Lower leg skin (tissue), 3 donors: ENCODE measurements at regions not wholly inside any gene's neighbourhood (a gene's known extent, or its start where the extent isn't known, plus 50 kb on each side); places are given as distances from the start of the nearest gene placed in this dataset.
"Not testable (repeated sequence)": the region's sequence is repeated elsewhere in the genome, so short reads cannot be mapped to it uniquely, and the experiment has no call there.

Source experiments
- POLR2A ChIP-seq, 2 donors: fragments of 450-650 bp; IDR thresholded peaks; one replicate each; pipeline ENCODE4 v1.6.1; 2016 to 2017; ENCODE audit warnings: antibody characterized with exemption in 2 of 2, mild to moderate bottlenecking in 1 of 2, moderate library complexity in 1 of 2
- TF ChIP-seq, protein P1 (sequence below), 3 donors: fragments of 450-650 bp; IDR thresholded peaks; one replicate each; pipeline ENCODE4 v1.5.1; 2016; ENCODE audit warnings: antibody characterized with exemption in 3 of 3, mild to moderate bottlenecking in 3 of 3, moderate library complexity in 2 of 3

DNA sequence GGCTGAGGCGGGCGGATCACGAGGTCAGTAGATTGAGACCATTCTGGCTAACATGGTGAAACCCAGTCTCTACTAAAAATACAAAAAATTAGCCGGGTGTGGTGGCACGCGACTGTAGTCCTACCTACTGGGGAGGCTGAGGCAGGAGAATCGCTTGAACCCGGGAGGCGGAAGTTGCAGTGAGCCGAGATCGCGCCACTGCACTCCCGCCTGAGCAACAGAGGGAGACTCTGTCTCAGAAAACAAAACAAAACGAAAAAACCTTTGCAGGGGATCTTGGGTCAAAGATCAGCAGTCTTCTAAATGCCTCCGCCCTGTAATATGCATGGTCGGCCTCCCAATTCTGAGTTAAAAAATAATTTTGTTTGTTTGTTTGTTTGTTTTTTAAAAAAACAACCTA, 340.9 kb upstream of the PRKCQ start:
- TF ChIP-seq, protein P1, sequence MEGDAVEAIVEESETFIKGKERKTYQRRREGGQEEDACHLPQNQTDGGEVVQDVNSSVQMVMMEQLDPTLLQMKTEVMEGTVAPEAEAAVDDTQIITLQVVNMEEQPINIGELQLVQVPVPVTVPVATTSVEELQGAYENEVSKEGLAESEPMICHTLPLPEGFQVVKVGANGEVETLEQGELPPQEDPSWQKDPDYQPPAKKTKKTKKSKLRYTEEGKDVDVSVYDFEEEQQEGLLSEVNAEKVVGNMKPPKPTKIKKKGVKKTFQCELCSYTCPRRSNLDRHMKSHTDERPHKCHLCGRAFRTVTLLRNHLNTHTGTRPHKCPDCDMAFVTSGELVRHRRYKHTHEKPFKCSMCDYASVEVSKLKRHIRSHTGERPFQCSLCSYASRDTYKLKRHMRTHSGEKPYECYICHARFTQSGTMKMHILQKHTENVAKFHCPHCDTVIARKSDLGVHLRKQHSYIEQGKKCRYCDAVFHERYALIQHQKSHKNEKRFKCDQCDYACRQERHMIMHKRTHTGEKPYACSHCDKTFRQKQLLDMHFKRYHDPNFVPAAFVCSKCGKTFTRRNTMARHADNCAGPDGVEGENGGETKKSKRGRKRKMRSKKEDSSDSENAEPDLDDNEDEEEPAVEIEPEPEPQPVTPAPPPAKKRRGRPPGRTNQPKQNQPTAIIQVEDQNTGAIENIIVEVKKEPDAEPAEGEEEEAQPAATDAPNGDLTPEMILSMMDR (IDR thresholded peaks at IDR 0.05), result not testable (repeated sequence)
- TF ChIP-seq POLR2A (IDR thresholded peaks at IDR 0.05), result not testable (repeated sequence)
